Kidney (tissue), 13 donors: ENCODE measurements at regions not wholly inside any gene's neighbourhood (a gene's known extent, or its start where the extent isn't known, plus 50 kb on each side); places are given as distances from the start of the nearest gene placed in this dataset.

Source experiments
- DNase-seq, 5 donors: peaks; one replicate each; pipeline ENCODE4 v3.0.0-alpha.2; 2013 to 2020
- FAIRE-seq: peaks from 2 replicates; lab custom pipeline; 2012; peaks lifted over from hg19 to GRCh38; lab: Jason Lieb, UNC
- H3K27ac ChIP-seq, 2 donors: one replicate each; pipeline ENCODE4 v1.7.0; 2013; ENCODE audit warnings: low read depth in 2 of 2, low read length in 2 of 2, inconsistent platforms in 1 of 2
- H3K27me3 ChIP-seq: one replicate; pipeline ENCODE4 v1.7.1; 2013; ENCODE audit warnings: low read length, inconsistent platforms; ENCODE audit not compliant: control insufficient read depth, insufficient read depth
- H3K36me3 ChIP-seq, 3 donors: one replicate each; pipeline versions ENCODE4 v1.7.0 to v1.7.1; 2013; ENCODE audit warnings: low read length in 3 of 3, control low read depth in 1 of 3, inconsistent platforms in 1 of 3; ENCODE audit not compliant: insufficient read depth in 3 of 3, control insufficient read depth in 2 of 3
- H3K4me1 ChIP-seq, 3 donors: one replicate each; pipeline versions ENCODE4 v1.7.0 to v1.7.1; 2013; ENCODE audit warnings: low read length in 3 of 3, inconsistent platforms in 1 of 3, low read depth in 1 of 3; ENCODE audit not compliant: control insufficient read depth in 2 of 3, insufficient read depth in 2 of 3
- H3K4me3 ChIP-seq, 3 donors: one replicate each; pipeline versions ENCODE4 v1.7.0 to v1.8.1; 2013; ENCODE audit warnings: low read length in 3 of 3, control low read depth in 1 of 3, inconsistent platforms in 1 of 3
- H3K9ac ChIP-seq, 3 donors: one replicate each; pipeline versions ENCODE4 v1.7.0 to v1.7.1; 2013; ENCODE audit warnings: low read length in 3 of 3, control low read depth in 1 of 3, inconsistent platforms in 1 of 3
- H3K9me3 ChIP-seq, 3 donors: one replicate each; pipeline versions ENCODE4 v1.7.0 to v1.7.1; 2013; ENCODE audit warnings: low read length in 3 of 3, control low read depth in 1 of 3, inconsistent platforms in 1 of 3; ENCODE audit not compliant: control insufficient read depth in 2 of 3, insufficient read depth in 1 of 3
- intact Hi-C: fragments of 100-400 bp; cut with DNase I; formaldehyde crosslinking; loops from one replicate; pipeline ENCODE4 v1.11.1; 2022
- TF ChIP-seq, protein P1 (sequence below): IDR thresholded peaks from 3 replicates; pipeline ENCODE4 v1.5.1; 2012; ENCODE audit warnings: mild to moderate bottlenecking, moderate library complexity, borderline replicate concordance; ENCODE audit not compliant: insufficient read depth; ENCODE audit errors: extremely low read depth
- donor health status: control.
- donor health status: control.
- donor health status: control.
- donor health status: control.
- donor health status: control.
- donor health status: DM: yes; HTN: yes; CAD: no.
- donor health status: Normal renal cell carcinoma (clear cell type).

DNA sequence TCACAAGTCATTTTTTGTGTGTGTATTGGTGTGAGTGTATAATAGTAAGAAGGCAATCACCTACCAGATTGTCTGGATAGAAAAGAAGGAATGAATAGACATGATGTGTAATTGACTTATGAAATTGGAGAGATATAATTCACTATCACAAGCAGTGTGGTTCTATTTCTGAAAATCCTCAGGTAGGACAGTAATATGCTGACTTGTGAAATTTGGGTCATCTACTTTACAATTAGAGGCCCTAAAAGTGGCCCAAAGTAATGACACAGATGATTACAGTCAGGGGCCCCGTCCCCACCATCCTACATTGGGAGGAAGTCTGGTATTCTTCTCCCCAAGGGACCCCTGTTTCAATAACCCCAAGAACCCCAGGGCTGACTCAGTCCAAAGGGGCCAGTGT, 73.6 kb upstream of the SELENOK start:
- H3K4me3 ChIP-seq, result no peak overlapping the region
- H3K9ac ChIP-seq, result no peak overlapping the region
- no peaks in the 10 kb centered on the region for H3K4me1 ChIP-seq
- H3K36me3 ChIP-seq, result no peaks in the 10 kb centered on the region
- DNase-seq (no peak), FAIRE-seq (no peak)
- TF ChIP-seq, protein P1, sequence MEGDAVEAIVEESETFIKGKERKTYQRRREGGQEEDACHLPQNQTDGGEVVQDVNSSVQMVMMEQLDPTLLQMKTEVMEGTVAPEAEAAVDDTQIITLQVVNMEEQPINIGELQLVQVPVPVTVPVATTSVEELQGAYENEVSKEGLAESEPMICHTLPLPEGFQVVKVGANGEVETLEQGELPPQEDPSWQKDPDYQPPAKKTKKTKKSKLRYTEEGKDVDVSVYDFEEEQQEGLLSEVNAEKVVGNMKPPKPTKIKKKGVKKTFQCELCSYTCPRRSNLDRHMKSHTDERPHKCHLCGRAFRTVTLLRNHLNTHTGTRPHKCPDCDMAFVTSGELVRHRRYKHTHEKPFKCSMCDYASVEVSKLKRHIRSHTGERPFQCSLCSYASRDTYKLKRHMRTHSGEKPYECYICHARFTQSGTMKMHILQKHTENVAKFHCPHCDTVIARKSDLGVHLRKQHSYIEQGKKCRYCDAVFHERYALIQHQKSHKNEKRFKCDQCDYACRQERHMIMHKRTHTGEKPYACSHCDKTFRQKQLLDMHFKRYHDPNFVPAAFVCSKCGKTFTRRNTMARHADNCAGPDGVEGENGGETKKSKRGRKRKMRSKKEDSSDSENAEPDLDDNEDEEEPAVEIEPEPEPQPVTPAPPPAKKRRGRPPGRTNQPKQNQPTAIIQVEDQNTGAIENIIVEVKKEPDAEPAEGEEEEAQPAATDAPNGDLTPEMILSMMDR, result no peak
- intact Hi-C loops, result no loop called here
- H3K9me3 ChIP-seq, result peaks cover 0 to 6% (median 0%) of the 10 kb centered on the region in 3 donors
- H3K27me3 ChIP-seq, result no peaks in the 10 kb centered on the region
- H3K27ac ChIP-seq, result no peak overlapping the region

DNA sequence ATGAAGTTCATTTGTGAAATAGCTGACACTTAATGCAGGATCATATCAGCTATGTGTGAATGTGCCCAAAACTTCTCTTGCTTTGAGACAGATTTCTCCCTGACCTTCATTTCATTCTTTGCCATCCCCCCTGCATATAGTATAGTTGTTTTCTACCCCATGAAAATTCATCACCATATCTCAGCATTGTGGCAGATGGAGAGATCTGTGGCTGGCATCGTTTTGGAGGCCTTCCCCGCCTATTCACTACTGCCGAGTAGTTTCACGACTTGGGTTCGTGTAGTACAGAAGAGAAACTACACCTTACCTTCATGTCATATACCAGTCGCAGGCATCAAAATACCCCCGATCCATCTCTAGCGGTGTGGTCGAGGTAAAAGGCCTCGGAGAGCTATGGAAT, 66.2 kb upstream of the SELENOK start:
- no peaks in the 10 kb centered on the region for H3K27me3 ChIP-seq
- no peak overlapping the region for H3K9ac ChIP-seq
- no peaks in the 10 kb centered on the region for H3K4me1 ChIP-seq
- DNase-seq (no peak), FAIRE-seq (no peak)
- no peak overlapping the region for H3K4me3 ChIP-seq
- peaks cover 0 to 6% (median 0%) of the 10 kb centered on the region in 3 donors for H3K9me3 ChIP-seq
- intact Hi-C loops, result no loop called here
- no peak overlapping the region for H3K27ac ChIP-seq
- H3K36me3 ChIP-seq, result no peaks in the 10 kb centered on the region
- TF ChIP-seq, protein P1, result no peak

DNA sequence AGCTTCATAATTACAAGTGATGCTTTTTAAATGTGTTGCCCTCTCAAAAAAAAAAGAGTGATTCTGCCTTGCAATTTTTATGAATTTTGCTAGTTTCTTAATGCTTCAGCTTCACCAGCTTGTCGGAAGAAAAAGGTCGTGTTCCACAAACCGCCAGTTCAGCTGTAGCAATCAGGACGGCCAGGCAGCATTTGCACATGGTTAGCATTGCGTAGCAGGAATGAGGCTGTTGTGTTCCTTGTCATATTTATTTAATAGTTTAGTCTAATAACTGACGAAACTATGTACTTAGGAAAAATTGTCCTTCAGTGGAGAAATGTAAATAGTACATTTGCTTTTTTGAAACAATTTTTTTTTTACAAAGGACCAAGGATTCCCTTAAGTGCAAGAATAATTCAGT, 64.9 kb upstream of the SELENOK start:
- intact Hi-C loops, result no loop called here
- Histone ChIP-seq H3K4me1 (no peaks in the 10 kb centered on the region), H3K36me3 (no peaks in the 10 kb centered on the region), H3K27me3 (no peaks in the 10 kb centered on the region), H3K27ac (no peak overlapping the region), H3K9ac (no peak overlapping the region), H3K9me3 (peaks cover 0 to 6% (median 0%) of the 10 kb centered on the region in 3 donors), H3K4me3 (no peak overlapping the region)
- TF ChIP-seq, protein P1, result no peak
- FAIRE-seq (no peak), DNase-seq (peak in 2 of 5 donors; percentile 40 to 55)

DNA sequence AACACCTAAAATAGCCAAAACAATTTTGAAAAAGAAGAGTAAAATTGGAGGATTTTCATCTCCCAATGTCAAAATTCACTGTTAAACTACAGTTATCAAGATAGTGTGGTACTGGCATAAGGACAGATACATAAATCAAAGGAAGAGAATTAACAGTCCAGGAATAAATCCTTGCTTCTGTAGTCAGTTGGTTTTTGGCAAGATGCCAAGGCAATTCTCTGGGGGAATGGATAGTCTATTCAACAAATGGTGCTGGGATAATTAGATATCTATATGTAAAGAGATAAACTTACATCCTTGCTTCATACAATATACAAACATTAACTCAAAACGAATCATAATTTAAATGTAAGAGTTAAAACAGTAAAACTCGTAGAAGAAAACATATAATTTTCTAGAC, 57.9 kb upstream of the SELENOK start:
- peaks cover 0 to 2% (median 0%) of the 10 kb centered on the region in 3 donors for H3K9me3 ChIP-seq
- H3K36me3 ChIP-seq, result no peaks in the 10 kb centered on the region
- TF ChIP-seq, protein P1, result no peak
- DNase-seq, result no peak
- H3K4me1 ChIP-seq, result no peaks in the 10 kb centered on the region
- H3K27ac ChIP-seq, result no peak overlapping the region
- FAIRE-seq, result no peak
- no peak overlapping the region for H3K9ac ChIP-seq
- no peaks in the 10 kb centered on the region for H3K27me3 ChIP-seq
- intact Hi-C loops, result no loop called here
- no peak overlapping the region for H3K4me3 ChIP-seq
